CD4-positive, alpha-beta T cell (primary cell): ENCODE measurements at regions not wholly inside any gene's neighbourhood (a gene's known extent, or its start where the extent isn't known, plus 50 kb on each side); places are given as distances from the start of the nearest gene placed in this dataset.
"Not testable (repeated sequence)": the region's sequence is repeated elsewhere in the genome, so short reads cannot be mapped to it uniquely, and the experiment has no call there.

Experiments used
- ATAC-seq: fragments of 200-7000 bp; cut with Tn5 transposase; one replicate; pipeline ENCODE4 v1.10.0; 2022; ENCODE audit warnings: mild to moderate bottlenecking; ENCODE audit not compliant: poor library complexity
- CTCF ChIA-PET: fragments of 350-600 bp; sonication (Branson Sonifier 250); formaldehyde crosslinking; loops from one replicate; lab custom pipeline; 2021; ENCODE audit warnings: antibody characterized with exemption, inconsistent platforms; lab: Charles Lee
- POLR2A ChIA-PET: fragments of 350-600 bp; sonication (Branson Sonifier 250); formaldehyde crosslinking; loops from one replicate; lab custom pipeline; 2021; ENCODE audit warnings: antibody characterized with exemption, inconsistent platforms; lab: Charles Lee
- DNase-seq, 14 experiments: peaks; one replicate each; pipeline ENCODE4 v3.0.0-alpha.2; 2013 to 2020; ENCODE audit warnings: mixed read lengths in 2 of 14
- H3K27ac ChIP-seq, 2 donors: one replicate each; pipeline versions ENCODE4 v1.5.1 to v1.7.0; 2013; ENCODE audit warnings: low read length in 2 of 2, low read depth in 1 of 2, mild to moderate bottlenecking in 1 of 2
- H3K27me3 ChIP-seq, 2 experiments: 1 replicate in 1 of 2; 2 replicates in 1 of 2; pipeline versions ENCODE4 v1.6.1 to v1.7.0; 2013; ENCODE audit warnings: low read length in 2 of 2, control low read depth in 1 of 2, mild to moderate bottlenecking in 1 of 2, moderate library complexity in 1 of 2; ENCODE audit not compliant: insufficient read depth in 2 of 2, control insufficient read depth in 1 of 2
- H3K36me3 ChIP-seq: one replicate; pipeline ENCODE4 v1.6.1; 2013; ENCODE audit warnings: low read length, control low read depth; ENCODE audit not compliant: insufficient read depth
- H3K4me1 ChIP-seq: one replicate; pipeline ENCODE4 v1.6.1; 2013; ENCODE audit warnings: low read length, control low read depth; ENCODE audit not compliant: insufficient read depth
- H3K4me3 ChIP-seq: one replicate; pipeline ENCODE4 v1.5.1; 2013; ENCODE audit warnings: mild to moderate bottlenecking, low read length, moderate library complexity
- H3K9me3 ChIP-seq, 2 experiments: 1 replicate in 1 of 2; 2 replicates in 1 of 2; pipeline versions ENCODE4 v1.6.1 to v1.7.0; 2013; ENCODE audit warnings: low read length in 2 of 2, mild to moderate bottlenecking in 2 of 2, control low read depth in 1 of 2, moderate library complexity in 1 of 2; ENCODE audit not compliant: control insufficient read depth in 1 of 2, insufficient read depth in 1 of 2
- H3K27ac Mint-ChIP-seq: one replicate; pipeline ENCODE4 v1.8.0; 2020; ENCODE audit warnings: mixed read lengths
- H3K27me3 Mint-ChIP-seq: one replicate; pipeline ENCODE4 v1.8.0; 2021; ENCODE audit warnings: mixed read lengths
- H3K36me3 Mint-ChIP-seq: one replicate; pipeline ENCODE4 v1.8.0; 2021; ENCODE audit warnings: low read depth, mixed read lengths
- H3K4me1 Mint-ChIP-seq: one replicate; pipeline ENCODE4 v1.8.0; 2021; ENCODE audit warnings: low read depth, mixed read lengths
- H3K4me3 Mint-ChIP-seq: one replicate; pipeline ENCODE4 v1.8.0; 2020; ENCODE audit warnings: mild to moderate bottlenecking, mixed read lengths
- H3K9me3 Mint-ChIP-seq: one replicate; pipeline ENCODE4 v1.8.0; 2020; ENCODE audit warnings: mixed read lengths
- CTCF ChIP-seq: fragments of 200-600 bp; IDR thresholded peaks from one replicate; pipeline ENCODE4 v1.8.0; 2022; ENCODE audit warnings: antibody characterized with exemption, mild to moderate bottlenecking
- intact Hi-C, 2 experiments: fragments of 100-400 bp; cut with DNase I in 1 of 2; cut with micrococcal nuclease in 1 of 2; formaldehyde crosslinking; loops; one replicate each; pipeline versions ENCODE4 v1.15.1 to v1.9.0; 2023 to 2025; cut with DNase I, micrococcal nuclease

- intact Hi-C loops: no loop called here
- no peak overlapping the region for H3K27ac ChIP-seq
- DNase-seq: no peak
- peaks cover 0 to 5% of the 10 kb centered on the region in 2 experiments for H3K9me3 ChIP-seq
- H3K4me3 Mint-ChIP-seq: no peak overlapping the region
- ChIA-PET POLR2A (no interaction called here), CTCF (no interaction called here)
- H3K36me3 ChIP-seq: no peaks in the 10 kb centered on the region
- H3K4me1 Mint-ChIP-seq: no peaks in the 10 kb centered on the region
- no peaks in the 10 kb centered on the region for H3K27me3 Mint-ChIP-seq
- no peak overlapping the region for H3K4me3 ChIP-seq
- H3K27me3 ChIP-seq: no peaks in the 10 kb centered on the region
- H3K9me3 Mint-ChIP-seq: no peaks in the 10 kb centered on the region
- H3K36me3 Mint-ChIP-seq: no peaks in the 10 kb centered on the region
- H3K27ac Mint-ChIP-seq: no peak overlapping the region
- no peak for ATAC-seq
- no peaks in the 10 kb centered on the region for H3K4me1 ChIP-seq
- TF ChIP-seq CTCF: no peak
Observed at GRCh38 chrX:66931713-66932112, 292.8 kb upstream of the EDA2R start.

- ATAC-seq, H3K4me1 ChIP-seq, H3K27ac Mint-ChIP-seq, intact Hi-C loops, H3K9me3 ChIP-seq, H3K4me3 ChIP-seq, H3K27me3 ChIP-seq, DNase-seq, H3K4me3 Mint-ChIP-seq, H3K27ac ChIP-seq, CTCF ChIA-PET, H3K36me3 Mint-ChIP-seq, H3K9me3 Mint-ChIP-seq, H3K36me3 ChIP-seq, H3K4me1 Mint-ChIP-seq, POLR2A ChIA-PET, H3K27me3 Mint-ChIP-seq: not testable (repeated sequence)
Observed at GRCh38 chrX:66930516-66930915, 291.6 kb upstream of the EDA2R start.

- no peaks in the 10 kb centered on the region for H3K4me1 Mint-ChIP-seq
Observed at GRCh38 chrX:66920296-66920695, 281.4 kb upstream of the EDA2R start.

More at GRCh38 chrX:66920296-66920695, 281.4 kb upstream of the EDA2R start:
- intact Hi-C loops: no loop called here
- Histone ChIP-seq H3K9me3 (no peaks in the 10 kb centered on the region), H3K36me3 (no peaks in the 10 kb centered on the region), H3K4me3 (no peak overlapping the region), H3K27ac (no peak overlapping the region), H3K4me1 (no peaks in the 10 kb centered on the region), H3K27me3 (no peaks in the 10 kb centered on the region)
- POLR2A ChIA-PET: no interaction called here
- TF ChIP-seq CTCF: no peak
- Mint-ChIP-seq H3K27ac (no peak overlapping the region), H3K4me3 (no peak overlapping the region), H3K27me3 (no peaks in the 10 kb centered on the region), H3K36me3 (no peaks in the 10 kb centered on the region), H3K9me3 (no peaks in the 10 kb centered on the region)
- ATAC-seq: no peak
- DNase-seq: no peak
- CTCF ChIA-PET: no interaction called here
